Activated CD4-positive, alpha-beta T cell treated with anti-CD3 and anti-CD28 coated beads, Interleukin-2, Interleukin-6, amounts not matched to agents 100 ng/mL and 50 ng/mL, durations not matched to agents 16 hours and 8 hours (primary cell): ENCODE measurements at regions not wholly inside any gene's neighbourhood (a gene's known extent, or its start where the extent isn't known, plus 50 kb on each side); places are given as distances from the start of the nearest gene placed in this dataset.
"Not testable (repeated sequence)": the region's sequence is repeated elsewhere in the genome, so short reads cannot be mapped to it uniquely, and the experiment has no call there.

Source experiments
- DNase-seq: peaks from one replicate; pipeline ENCODE4 v3.0.0-alpha.2; 2020

GRCh38 chr14:55900749-55901148, 217.5 kb upstream of the PELI2 start:
- DNase-seq = no peak

GRCh38 chr14:55901291-55901690, 216.9 kb upstream of the PELI2 start:
- DNase-seq = no peak

DNA sequence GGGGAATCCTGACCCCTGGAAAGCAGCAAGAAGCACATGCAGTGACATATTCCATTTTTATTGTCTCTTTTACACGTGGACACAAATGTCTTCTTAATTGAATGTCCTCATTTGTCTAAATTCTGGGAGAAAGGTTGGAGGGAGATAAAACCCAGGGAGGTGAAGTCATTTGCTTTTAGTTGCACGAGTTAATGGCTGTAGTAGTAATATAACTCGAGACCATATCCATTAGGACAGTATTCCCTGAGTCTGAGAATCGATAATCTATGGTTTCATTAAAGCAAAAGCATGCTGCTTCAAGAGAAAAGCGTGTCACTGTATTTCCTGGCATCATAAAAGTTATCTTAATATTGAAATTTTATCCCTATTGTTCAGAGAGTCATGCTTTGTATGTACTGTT, 216.0 kb upstream of the PELI2 start:
- no peak for DNase-seq

DNA sequence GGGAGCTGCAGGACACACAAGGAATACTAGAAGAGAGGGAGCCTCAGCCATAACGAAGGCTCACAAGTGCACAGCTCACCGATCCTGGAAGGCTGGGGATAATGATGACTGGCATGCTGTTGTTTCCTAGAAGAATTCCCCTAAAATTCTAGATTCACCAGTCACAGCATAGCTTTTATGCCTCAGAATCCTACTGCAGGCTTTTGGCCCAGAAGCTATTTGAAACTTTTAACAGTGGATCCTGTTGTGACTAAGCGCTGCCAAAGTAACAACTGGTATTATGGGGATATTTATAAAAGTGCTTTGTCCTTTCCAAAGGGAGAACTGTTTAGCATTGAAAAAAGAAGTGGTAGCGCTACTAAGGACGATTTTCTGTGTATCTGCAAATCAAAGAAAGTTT, 214.1 kb upstream of the PELI2 start:
- DNase-seq = no peak

- no peak for DNase-seq
Measured at GRCh38 chr14:55908106-55908505, 210.1 kb upstream of the PELI2 start.

DNA sequence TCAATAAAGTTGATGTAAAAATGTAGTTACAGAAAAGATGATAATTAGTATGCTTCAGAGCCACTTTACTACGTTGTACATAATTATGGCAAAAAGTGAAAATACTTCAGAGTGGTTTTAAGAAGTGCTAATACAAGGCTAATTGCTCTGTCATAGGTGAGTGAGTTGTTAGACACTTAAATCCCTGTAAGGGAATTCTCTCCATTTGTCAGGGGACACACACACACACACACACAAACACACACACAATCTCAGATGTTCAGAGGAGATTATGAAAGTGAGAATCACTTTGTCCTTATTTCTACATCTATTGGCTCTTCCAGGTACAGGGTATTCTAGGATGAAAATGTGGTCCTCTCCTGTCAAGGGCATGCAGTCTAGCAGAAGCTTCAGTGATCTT, 208.3 kb upstream of the PELI2 start:
- DNase-seq = no peak

GRCh38 chr14:55910601-55911243, 207.5 kb upstream of the PELI2 start:
- no peak for DNase-seq

DNA sequence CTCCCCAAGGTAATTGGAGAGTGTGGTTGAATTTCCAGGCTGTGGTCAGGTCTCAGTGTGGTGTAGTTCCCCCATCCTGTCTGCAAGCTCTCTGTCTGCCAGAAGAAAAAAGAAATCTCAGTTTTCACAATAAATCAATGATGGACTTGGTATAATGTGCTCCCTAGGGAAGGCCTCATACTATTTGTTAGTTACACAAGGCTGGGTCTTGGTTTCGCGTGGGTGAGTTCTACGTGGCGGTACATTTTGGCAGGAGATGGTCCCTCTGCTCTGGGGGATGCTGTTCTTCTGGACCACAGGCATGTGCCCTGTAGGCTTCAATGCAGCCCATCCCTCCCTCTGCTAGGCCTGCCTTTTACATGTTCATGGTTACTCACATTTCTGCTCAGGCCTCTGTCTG, 206.4 kb upstream of the PELI2 start:
- no peak for DNase-seq

- DNase-seq = no peak
Measured at GRCh38 chr14:55912344-55912743, 205.9 kb upstream of the PELI2 start.

DNA sequence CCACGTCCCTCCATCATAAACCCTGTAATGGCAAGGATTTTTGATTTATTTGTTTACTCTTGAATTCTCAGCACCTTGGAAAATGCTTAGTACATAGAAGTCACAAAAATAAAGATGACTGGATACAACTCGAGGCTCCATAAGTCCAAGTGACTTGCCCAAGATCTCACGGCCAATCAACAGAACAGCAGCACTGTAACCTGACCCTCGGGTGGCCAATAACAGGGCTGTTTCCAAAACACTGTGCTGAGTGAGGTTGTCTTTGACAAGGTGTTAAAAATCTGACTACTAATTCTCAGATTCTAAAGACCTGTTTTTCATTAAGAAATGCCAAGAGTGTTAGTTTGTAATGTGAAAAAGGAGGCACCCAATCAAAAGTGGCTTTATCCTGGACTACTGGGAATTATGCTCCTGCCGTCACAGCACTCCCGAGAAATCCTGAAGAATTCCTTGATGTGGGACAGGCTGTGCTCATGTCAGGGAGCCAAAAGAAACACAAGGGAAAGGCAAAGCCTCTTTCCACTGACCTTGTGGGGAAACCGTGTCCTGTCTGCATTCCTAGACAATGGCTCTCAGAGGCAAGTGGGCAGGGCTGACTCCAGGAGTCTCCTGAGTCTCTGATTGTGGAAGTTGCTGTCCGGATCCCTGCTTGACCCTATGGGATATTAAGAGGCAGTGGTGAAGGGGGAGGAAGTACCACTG, 204.7 kb upstream of the PELI2 start:
- no peak for DNase-seq

DNA sequence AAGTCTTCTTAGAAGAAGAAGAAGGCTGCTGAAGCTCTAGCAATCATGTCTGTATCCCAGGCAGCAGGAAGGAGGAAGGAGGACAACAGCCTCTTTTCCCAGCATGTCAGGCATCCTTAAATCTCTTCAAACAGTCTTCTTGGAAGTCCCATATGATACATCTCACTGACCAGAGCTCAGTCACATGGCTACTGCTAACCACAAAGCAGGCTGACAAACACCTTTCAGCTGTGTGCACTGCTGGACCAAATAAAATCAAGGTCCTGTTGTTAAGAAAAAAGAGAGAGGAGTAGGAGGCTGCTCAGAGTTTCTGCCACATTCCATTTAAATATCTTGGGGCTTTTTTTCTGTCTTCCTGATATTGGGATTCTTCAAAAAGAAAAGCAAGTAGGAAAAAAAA, 203.4 kb upstream of the PELI2 start:
- no peak for DNase-seq

DNA sequence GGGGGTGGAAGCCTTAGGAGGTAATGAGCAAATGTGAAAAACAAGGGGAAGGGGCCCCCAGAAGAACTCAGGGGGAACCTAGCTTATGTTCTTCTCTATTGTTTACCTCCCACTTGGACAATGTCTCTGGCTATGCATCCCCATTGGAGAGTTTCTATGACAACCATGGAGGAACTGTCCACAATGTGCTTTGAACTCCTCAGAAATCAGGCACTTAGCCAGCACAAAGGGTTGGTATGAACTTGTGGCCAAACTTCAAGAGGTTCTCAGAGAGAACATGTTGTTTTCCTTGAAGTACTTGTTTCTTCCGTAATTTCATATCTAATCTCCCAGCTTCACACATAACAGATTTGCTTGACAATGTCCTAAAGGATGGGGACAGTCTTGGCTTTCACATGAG, 202.8 kb upstream of the PELI2 start:
- no peak for DNase-seq

DNA sequence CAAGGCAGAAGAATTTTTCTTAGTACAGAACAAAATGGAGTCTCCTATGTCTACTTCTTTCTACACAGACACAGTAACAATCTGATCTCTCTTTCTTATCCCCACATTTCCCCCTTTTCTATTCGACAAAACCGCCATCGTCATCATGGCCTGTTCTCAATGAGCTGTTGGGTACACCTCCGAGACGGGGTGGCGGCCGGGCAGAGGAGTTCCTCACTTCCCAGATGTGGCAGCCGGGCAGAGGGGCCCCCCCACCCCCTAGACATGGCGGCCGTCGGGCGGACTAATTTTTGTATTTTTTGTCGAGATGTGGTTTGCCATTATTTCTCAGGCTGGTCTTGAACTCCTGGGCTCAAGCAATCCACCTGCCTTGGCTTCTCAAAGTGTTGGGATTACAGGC, 198.4 kb upstream of the PELI2 start:
- DNase-seq = not testable (repeated sequence)

- no peak for DNase-seq
Measured at GRCh38 chr14:55921511-55921910, 196.7 kb upstream of the PELI2 start.

- DNase-seq = no peak
Measured at GRCh38 chr14:55926007-55926406, 192.2 kb upstream of the PELI2 start.

GRCh38 chr14:55927028-55927427, 191.2 kb upstream of the PELI2 start:
- DNase-seq = no peak

DNA sequence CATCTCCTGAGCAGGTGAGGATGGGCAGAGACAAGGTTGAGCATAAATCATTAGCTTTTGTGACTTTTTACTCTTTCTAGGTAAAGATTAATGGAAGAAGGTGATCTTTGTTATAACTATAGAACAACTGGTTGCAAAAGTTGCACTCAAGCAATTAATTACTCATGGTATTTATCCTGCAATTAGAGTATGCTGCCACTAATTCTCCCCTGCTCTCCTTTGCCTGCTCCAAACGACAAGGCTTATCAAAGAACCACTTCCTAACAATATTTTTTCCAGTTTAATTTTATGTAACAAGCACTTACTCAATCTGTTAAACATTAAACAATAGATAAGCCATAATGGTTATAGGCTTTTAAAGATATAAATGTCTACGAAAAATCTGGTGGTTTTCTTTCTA, 189.9 kb upstream of the PELI2 start:
- no peak for DNase-seq

GRCh38 chr14:55929136-55929535, 189.1 kb upstream of the PELI2 start:
- no peak for DNase-seq

DNA sequence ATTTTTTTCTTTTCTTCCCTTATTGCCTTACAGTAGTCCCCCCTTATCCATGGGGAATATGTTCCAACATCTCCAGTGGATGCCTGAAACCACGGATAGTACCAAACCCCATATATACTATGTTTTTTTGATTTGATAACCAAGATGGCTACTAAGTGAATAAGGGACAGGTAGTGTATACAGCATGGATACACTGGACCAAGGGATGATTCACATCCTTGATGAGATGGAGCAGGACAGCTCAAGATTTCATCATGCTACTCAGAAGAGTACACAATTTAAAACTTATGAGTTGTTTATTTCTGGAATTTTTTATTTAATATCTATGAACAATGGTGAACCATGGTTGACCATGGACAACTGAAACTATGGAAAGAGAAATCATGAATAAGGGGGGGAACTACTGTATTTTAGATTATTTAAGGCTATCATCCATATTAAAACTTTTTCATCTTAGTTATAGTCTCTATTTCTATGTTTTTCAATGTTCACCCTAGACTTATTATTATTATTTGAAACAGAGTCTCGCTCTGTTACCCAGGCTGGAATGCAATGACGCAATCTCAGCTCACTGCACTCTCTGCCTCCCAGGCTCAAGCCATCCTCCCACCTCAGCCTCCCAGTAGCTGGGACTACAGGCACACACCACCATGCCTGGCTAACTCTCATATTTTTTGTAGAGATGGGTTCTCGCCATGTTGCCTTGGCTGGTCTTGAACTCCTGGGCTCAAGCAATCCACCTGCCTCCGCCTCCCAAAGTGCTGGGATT, 188.0 kb upstream of the PELI2 start:
- no peak for DNase-seq

- no peak for DNase-seq
Measured at GRCh38 chr14:55936691-55937090, 181.5 kb upstream of the PELI2 start.

DNA sequence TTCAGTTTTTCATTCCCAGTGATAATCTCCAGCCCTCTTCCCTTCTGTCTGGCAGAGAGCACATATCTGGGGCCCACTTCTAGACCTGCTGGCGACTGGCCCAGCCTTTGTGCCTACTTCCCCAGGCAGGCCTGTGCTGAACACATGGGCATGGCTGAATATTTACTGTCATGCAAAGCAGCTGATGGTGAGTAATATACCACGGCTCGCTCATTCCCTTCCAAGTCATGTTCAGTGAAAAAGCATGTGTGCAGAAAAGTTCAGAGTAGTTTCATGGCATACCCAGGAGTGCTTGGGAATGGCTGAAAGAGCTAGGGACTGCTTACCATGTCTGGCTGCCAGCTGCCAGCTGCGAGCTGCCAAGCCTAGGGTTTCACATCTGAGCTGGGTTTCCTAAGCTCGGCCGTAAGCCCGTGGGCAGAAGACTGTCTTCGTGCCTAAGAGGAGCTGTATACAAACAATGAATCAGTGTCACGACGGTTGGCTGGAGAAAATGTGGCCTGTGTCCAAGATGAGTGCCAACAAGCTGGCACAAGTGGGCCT, 179.9 kb upstream of the PELI2 start:
- DNase-seq = no peak

DNA sequence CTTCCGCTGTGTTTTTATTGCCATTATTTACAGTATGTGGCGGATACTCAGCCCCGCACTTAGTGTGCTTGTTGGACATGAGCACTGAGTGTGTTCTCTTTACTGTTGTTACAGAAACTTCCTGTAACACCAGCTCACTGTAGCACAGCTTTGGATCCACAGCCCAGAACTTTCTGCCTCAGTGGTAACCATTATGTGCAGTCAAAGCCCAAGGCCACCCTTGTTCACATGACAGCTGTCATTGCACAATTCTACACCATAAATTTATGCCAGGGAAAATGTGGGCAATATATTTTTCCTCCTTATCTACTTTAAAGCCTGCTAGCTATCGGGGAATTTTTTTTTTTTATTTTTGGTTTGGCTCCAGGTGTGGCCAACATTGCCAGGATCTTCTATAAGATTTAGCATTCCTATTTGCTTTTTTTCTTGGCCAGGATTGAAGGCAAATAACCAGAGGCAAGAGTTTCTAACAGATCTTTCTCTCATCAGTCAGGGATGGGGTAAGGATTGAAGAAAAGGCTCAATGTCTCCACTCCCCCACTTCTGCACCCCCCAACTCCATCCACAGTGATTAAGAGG, 176.0 kb upstream of the PELI2 start:
- DNase-seq = no peak

DNA sequence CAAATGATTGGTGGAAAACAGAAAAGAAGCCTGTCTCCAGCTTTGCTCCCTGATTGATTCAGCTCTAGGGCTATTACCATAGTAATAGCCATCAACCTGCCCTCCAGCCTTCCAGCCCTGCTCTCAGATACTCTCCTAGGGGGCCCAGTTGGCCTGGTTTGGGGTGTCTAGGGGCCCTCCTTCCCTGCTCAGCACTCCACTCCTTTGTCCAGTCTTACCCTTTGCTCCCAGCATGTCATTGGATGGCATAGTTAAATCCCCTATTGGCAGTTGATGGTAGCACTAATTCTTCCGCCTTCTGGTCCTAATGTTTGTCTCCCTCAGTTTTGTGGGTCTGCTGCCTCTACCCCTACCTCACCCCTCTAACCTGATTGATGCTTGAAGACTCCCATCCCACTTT, 175.4 kb upstream of the PELI2 start:
- no peak for DNase-seq

- DNase-seq = no peak
Measured at GRCh38 chr14:55944757-55945156, 173.5 kb upstream of the PELI2 start.
